ENCODE measurements at regions not wholly inside any gene's neighbourhood (a gene's known extent, or its start where the extent isn't known, plus 50 kb on each side); places are given as distances from the start of the nearest gene placed in this dataset.

- Histone ChIP-seq H3K4me3 (ENCODE audit: low read length) (no peak overlapping the region), H3K9me3 (ENCODE audit: control insufficient read depth, low read length) (no peaks in the 10 kb centered on the region), H3K9ac (ENCODE audit: extremely low read depth, low read length, poor library complexity, severe bottlenecking) (no peak overlapping the region), H3K27me3 (ENCODE audit: control insufficient read depth, insufficient read depth, low read length, poor library complexity, severe bottlenecking) (no peaks in the 10 kb centered on the region), H3K4me1 (ENCODE audit: control insufficient read depth, insufficient read depth, low read length) (no peaks in the 10 kb centered on the region), H3K27ac (ENCODE audit: low read depth, low read length) (no peak overlapping the region), H3K36me3 (ENCODE audit: control insufficient read depth, insufficient read depth, low read length) (no peaks in the 10 kb centered on the region)
- H3K4me1 Mint-ChIP-seq: no peaks in the 10 kb centered on the region
- no peaks in the 10 kb centered on the region for H3K36me3 Mint-ChIP-seq (ENCODE audit: low read depth)
- TF ChIP-seq, protein P1, sequence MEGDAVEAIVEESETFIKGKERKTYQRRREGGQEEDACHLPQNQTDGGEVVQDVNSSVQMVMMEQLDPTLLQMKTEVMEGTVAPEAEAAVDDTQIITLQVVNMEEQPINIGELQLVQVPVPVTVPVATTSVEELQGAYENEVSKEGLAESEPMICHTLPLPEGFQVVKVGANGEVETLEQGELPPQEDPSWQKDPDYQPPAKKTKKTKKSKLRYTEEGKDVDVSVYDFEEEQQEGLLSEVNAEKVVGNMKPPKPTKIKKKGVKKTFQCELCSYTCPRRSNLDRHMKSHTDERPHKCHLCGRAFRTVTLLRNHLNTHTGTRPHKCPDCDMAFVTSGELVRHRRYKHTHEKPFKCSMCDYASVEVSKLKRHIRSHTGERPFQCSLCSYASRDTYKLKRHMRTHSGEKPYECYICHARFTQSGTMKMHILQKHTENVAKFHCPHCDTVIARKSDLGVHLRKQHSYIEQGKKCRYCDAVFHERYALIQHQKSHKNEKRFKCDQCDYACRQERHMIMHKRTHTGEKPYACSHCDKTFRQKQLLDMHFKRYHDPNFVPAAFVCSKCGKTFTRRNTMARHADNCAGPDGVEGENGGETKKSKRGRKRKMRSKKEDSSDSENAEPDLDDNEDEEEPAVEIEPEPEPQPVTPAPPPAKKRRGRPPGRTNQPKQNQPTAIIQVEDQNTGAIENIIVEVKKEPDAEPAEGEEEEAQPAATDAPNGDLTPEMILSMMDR (conservative IDR thresholded peaks at IDR 0.05): no peak
- H3K4me3 Mint-ChIP-seq: no peak overlapping the region
- no peaks in the 10 kb centered on the region for H3K9me3 Mint-ChIP-seq
- no peak overlapping the region for H3K27ac Mint-ChIP-seq
- no peak for DNase-seq
- H3K27me3 Mint-ChIP-seq (ENCODE audit: insufficient read depth): peaks cover 12% of the 10 kb centered on the region
- 88 to 97% methylated on average over 4 of the region's 4 CpGs for WGBS, 2 experiments (ENCODE audit: insufficient coverage in 1 of 2, insufficient read length in 1 of 2)
These were observed 187.8 kb upstream of the JUN start for GRCh38 chr1:58971629-58972140.

GRCh38 chr1:58975888-58976287 lies 192.0 kb upstream of the JUN start:
- H3K27me3 Mint-ChIP-seq (ENCODE audit: insufficient read depth): peaks cover 31% of the 10 kb centered on the region
- peaks cover 13% of the 10 kb centered on the region for H3K4me1 Mint-ChIP-seq
- Histone ChIP-seq H3K36me3 (ENCODE audit: control insufficient read depth, insufficient read depth, low read length) (no peaks in the 10 kb centered on the region), H3K4me3 (ENCODE audit: low read length) (no peak overlapping the region), H3K9ac (ENCODE audit: extremely low read depth, low read length, poor library complexity, severe bottlenecking) (no peak overlapping the region), H3K4me1 (ENCODE audit: control insufficient read depth, insufficient read depth, low read length) (no peaks in the 10 kb centered on the region), H3K27ac (ENCODE audit: low read depth, low read length) (no peak overlapping the region), H3K9me3 (ENCODE audit: control insufficient read depth, low read length) (no peaks in the 10 kb centered on the region), H3K27me3 (ENCODE audit: control insufficient read depth, insufficient read depth, low read length, poor library complexity, severe bottlenecking) (peaks cover 23% of the 10 kb centered on the region)
- H3K4me3 Mint-ChIP-seq: no peak overlapping the region
- no peaks in the 10 kb centered on the region for H3K36me3 Mint-ChIP-seq (ENCODE audit: low read depth)
- no peak overlapping the region for H3K27ac Mint-ChIP-seq
- TF ChIP-seq, protein P1 (conservative IDR thresholded peaks at IDR 0.05): no peak
- H3K9me3 Mint-ChIP-seq: no peaks in the 10 kb centered on the region
- no peak for DNase-seq
- 88 to 100% methylated on average over 1 to 3 of the region's 3 CpGs for WGBS, 2 experiments (ENCODE audit: insufficient coverage in 1 of 2, insufficient read length in 1 of 2)

DNA sequence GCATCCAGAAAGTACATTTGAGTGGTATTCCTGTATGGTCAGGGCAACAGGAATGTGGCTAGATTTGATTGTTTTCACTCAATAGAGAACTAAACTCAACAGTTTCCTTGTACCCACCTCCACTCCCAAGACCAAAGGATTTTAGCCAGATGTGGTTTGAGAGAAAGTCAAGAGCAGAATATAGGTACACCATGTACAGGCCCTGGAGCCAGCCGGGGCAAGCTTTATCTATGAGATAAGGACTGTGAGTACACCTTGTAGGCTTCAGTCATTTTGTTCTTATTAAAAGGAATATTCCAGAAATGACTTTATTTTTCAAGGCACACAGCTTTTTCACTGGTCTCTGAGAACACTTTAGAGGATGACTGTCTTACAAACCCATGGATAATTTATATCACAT lies 192.4 kb upstream of the JUN start:
- TF ChIP-seq, protein P1 (conservative IDR thresholded peaks at IDR 0.05): no peak
- Histone ChIP-seq H3K27ac (ENCODE audit: low read depth, low read length) (no peak overlapping the region), H3K4me3 (ENCODE audit: low read length) (no peak overlapping the region), H3K27me3 (ENCODE audit: control insufficient read depth, insufficient read depth, low read length, poor library complexity, severe bottlenecking) (peaks cover 23% of the 10 kb centered on the region), H3K4me1 (ENCODE audit: control insufficient read depth, insufficient read depth, low read length) (no peaks in the 10 kb centered on the region), H3K36me3 (ENCODE audit: control insufficient read depth, insufficient read depth, low read length) (no peaks in the 10 kb centered on the region), H3K9ac (ENCODE audit: extremely low read depth, low read length, poor library complexity, severe bottlenecking) (no peak overlapping the region), H3K9me3 (ENCODE audit: control insufficient read depth, low read length) (no peaks in the 10 kb centered on the region)
- Mint-ChIP-seq H3K27me3 (ENCODE audit: insufficient read depth) (peaks cover 31% of the 10 kb centered on the region), H3K9me3 (no peaks in the 10 kb centered on the region), H3K4me3 (no peak overlapping the region), H3K4me1 (peaks cover 14% of the 10 kb centered on the region), H3K36me3 (ENCODE audit: low read depth) (no peaks in the 10 kb centered on the region), H3K27ac (no peak overlapping the region)
- 80 to 88% methylated on average over 1 of the region's 1 CpG for WGBS, 2 experiments (ENCODE audit: insufficient coverage in 1 of 2, insufficient read length in 1 of 2)
- DNase-seq: no peak

Measured in endodermal cell (in vitro differentiated cells).